ENCODE measurements at regions not wholly inside any gene's neighbourhood (a gene's known extent, or its start where the extent isn't known, plus 50 kb on each side); places are given as distances from the start of the nearest gene placed in this dataset.

GRCh38 chr11:122342089-122342744, 226.2 kb upstream of the BLID start:
- no peak for DNase-seq
- H3K36me3 ChIP-seq (ENCODE audit: insufficient read depth, low read length): no peaks in the 10 kb centered on the region
- no peaks in the 10 kb centered on the region for H3K27me3 ChIP-seq (ENCODE audit: low read length)
- no peak overlapping the region for H2AFZ ChIP-seq (ENCODE audit: low read length)
- no peaks in the 10 kb centered on the region for H3K79me2 ChIP-seq (ENCODE audit: low read length)
- no peaks in the 10 kb centered on the region for H4K20me1 ChIP-seq (ENCODE audit: insufficient read depth, low read depth, low read length)
- H3K9ac ChIP-seq (ENCODE audit: low read length): no peak overlapping the region
- H3K9me2 ChIP-seq (replicated peaks; ENCODE audit: insufficient read depth, low read length): no peaks in the 10 kb centered on the region
- H3K4me2 ChIP-seq (ENCODE audit: low read depth, low read length, poor library complexity, severe bottlenecking): no peak overlapping the region
- H3K9me3 ChIP-seq (ENCODE audit: low read length): no peaks in the 10 kb centered on the region
- no peaks in the 10 kb centered on the region for H3K4me1 ChIP-seq (ENCODE audit: low read length)
- no peak overlapping the region for H3K27ac ChIP-seq (ENCODE audit: low read length)
- H3K4me3 ChIP-seq (ENCODE audit: low read length): no peak overlapping the region

GRCh38 chr11:122341477-122341876, 225.5 kb upstream of the BLID start:
- no peaks in the 10 kb centered on the region for H3K27me3 ChIP-seq (ENCODE audit: low read length)
- DNase-seq: no peak
- H3K4me2 ChIP-seq (ENCODE audit: low read depth, low read length, poor library complexity, severe bottlenecking): no peak overlapping the region
- no peak overlapping the region for H3K27ac ChIP-seq (ENCODE audit: low read length)
- H3K9me2 ChIP-seq (replicated peaks; ENCODE audit: insufficient read depth, low read length): no peaks in the 10 kb centered on the region
- H3K79me2 ChIP-seq (ENCODE audit: low read length): no peaks in the 10 kb centered on the region
- H3K9ac ChIP-seq (ENCODE audit: low read length): no peak overlapping the region
- no peaks in the 10 kb centered on the region for H3K4me1 ChIP-seq (ENCODE audit: low read length)
- no peaks in the 10 kb centered on the region for H3K36me3 ChIP-seq (ENCODE audit: insufficient read depth, low read length)
- no peaks in the 10 kb centered on the region for H3K9me3 ChIP-seq (ENCODE audit: low read length)
- no peaks in the 10 kb centered on the region for H4K20me1 ChIP-seq (ENCODE audit: insufficient read depth, low read depth, low read length)
- H3K4me3 ChIP-seq (ENCODE audit: low read length): no peak overlapping the region
- H2AFZ ChIP-seq (ENCODE audit: low read length): no peak overlapping the region

- Histone ChIP-seq H3K36me3 (ENCODE audit: insufficient read depth, low read length) (no peaks in the 10 kb centered on the region), H3K9me2 (replicated peaks; ENCODE audit: insufficient read depth, low read length) (no peaks in the 10 kb centered on the region), H4K20me1 (ENCODE audit: insufficient read depth, low read depth, low read length) (no peaks in the 10 kb centered on the region), H3K4me1 (ENCODE audit: low read length) (no peaks in the 10 kb centered on the region), H3K9ac (ENCODE audit: low read length) (no peak overlapping the region), H3K27ac (ENCODE audit: low read length) (no peak overlapping the region), H2AFZ (ENCODE audit: low read length) (no peak overlapping the region), H3K79me2 (ENCODE audit: low read length) (no peaks in the 10 kb centered on the region), H3K9me3 (ENCODE audit: low read length) (no peaks in the 10 kb centered on the region), H3K4me3 (ENCODE audit: low read length) (no peak overlapping the region), H3K4me2 (ENCODE audit: low read depth, low read length, poor library complexity, severe bottlenecking) (no peak overlapping the region), H3K27me3 (ENCODE audit: low read length) (no peaks in the 10 kb centered on the region)
- DNase-seq: no peak
These were observed 224.7 kb upstream of the BLID start for GRCh38 chr11:122340607-122341290.

GRCh38 chr11:122339436-122340060, 223.5 kb upstream of the BLID start:
- Histone ChIP-seq H3K9me2 (replicated peaks; ENCODE audit: insufficient read depth, low read length) (no peaks in the 10 kb centered on the region), H3K36me3 (ENCODE audit: insufficient read depth, low read length) (no peaks in the 10 kb centered on the region), H3K79me2 (ENCODE audit: low read length) (no peaks in the 10 kb centered on the region), H3K4me2 (ENCODE audit: low read depth, low read length, poor library complexity, severe bottlenecking) (no peak overlapping the region), H3K4me1 (ENCODE audit: low read length) (no peaks in the 10 kb centered on the region), H3K4me3 (ENCODE audit: low read length) (no peak overlapping the region), H3K9ac (ENCODE audit: low read length) (no peak overlapping the region), H3K9me3 (ENCODE audit: low read length) (no peaks in the 10 kb centered on the region), H2AFZ (ENCODE audit: low read length) (no peak overlapping the region), H3K27ac (ENCODE audit: low read length) (no peak overlapping the region), H4K20me1 (ENCODE audit: insufficient read depth, low read depth, low read length) (no peaks in the 10 kb centered on the region), H3K27me3 (ENCODE audit: low read length) (no peaks in the 10 kb centered on the region)
- DNase-seq: no peak

GRCh38 chr11:122337704-122338103, 221.7 kb upstream of the BLID start:
- Histone ChIP-seq H4K20me1 (ENCODE audit: insufficient read depth, low read depth, low read length) (no peaks in the 10 kb centered on the region), H3K9me3 (ENCODE audit: low read length) (no peaks in the 10 kb centered on the region), H3K27me3 (ENCODE audit: low read length) (no peaks in the 10 kb centered on the region), H3K9me2 (replicated peaks; ENCODE audit: insufficient read depth, low read length) (no peaks in the 10 kb centered on the region), H2AFZ (ENCODE audit: low read length) (no peak overlapping the region), H3K4me2 (ENCODE audit: low read depth, low read length, poor library complexity, severe bottlenecking) (no peak overlapping the region), H3K4me3 (ENCODE audit: low read length) (no peak overlapping the region), H3K27ac (ENCODE audit: low read length) (no peak overlapping the region), H3K9ac (ENCODE audit: low read length) (no peak overlapping the region), H3K79me2 (ENCODE audit: low read length) (no peaks in the 10 kb centered on the region), H3K4me1 (ENCODE audit: low read length) (no peaks in the 10 kb centered on the region), H3K36me3 (ENCODE audit: insufficient read depth, low read length) (no peaks in the 10 kb centered on the region)
- no peak for DNase-seq

- H3K36me3 ChIP-seq (ENCODE audit: insufficient read depth, low read length): no peaks in the 10 kb centered on the region
- no peak overlapping the region for H3K27ac ChIP-seq (ENCODE audit: low read length)
- no peaks in the 10 kb centered on the region for H3K27me3 ChIP-seq (ENCODE audit: low read length)
- H4K20me1 ChIP-seq (ENCODE audit: insufficient read depth, low read depth, low read length): no peaks in the 10 kb centered on the region
- H3K4me3 ChIP-seq (ENCODE audit: low read length): no peak overlapping the region
- H3K9me2 ChIP-seq (replicated peaks; ENCODE audit: insufficient read depth, low read length): no peaks in the 10 kb centered on the region
- no peaks in the 10 kb centered on the region for H3K9me3 ChIP-seq (ENCODE audit: low read length)
- H3K9ac ChIP-seq (ENCODE audit: low read length): no peak overlapping the region
- no peak for DNase-seq
- H3K4me1 ChIP-seq (ENCODE audit: low read length): no peaks in the 10 kb centered on the region
- H3K4me2 ChIP-seq (ENCODE audit: low read depth, low read length, poor library complexity, severe bottlenecking): no peak overlapping the region
- H2AFZ ChIP-seq (ENCODE audit: low read length): no peak overlapping the region
- no peaks in the 10 kb centered on the region for H3K79me2 ChIP-seq (ENCODE audit: low read length)
These were observed 221.2 kb upstream of the BLID start for GRCh38 chr11:122337241-122337640.

- Histone ChIP-seq H3K9me3 (ENCODE audit: low read length) (no peaks in the 10 kb centered on the region), H3K36me3 (ENCODE audit: insufficient read depth, low read length) (no peaks in the 10 kb centered on the region), H4K20me1 (ENCODE audit: insufficient read depth, low read depth, low read length) (no peaks in the 10 kb centered on the region), H2AFZ (ENCODE audit: low read length) (no peak overlapping the region), H3K4me1 (ENCODE audit: low read length) (no peaks in the 10 kb centered on the region), H3K9me2 (replicated peaks; ENCODE audit: insufficient read depth, low read length) (no peaks in the 10 kb centered on the region), H3K4me3 (ENCODE audit: low read length) (no peak overlapping the region), H3K9ac (ENCODE audit: low read length) (no peak overlapping the region), H3K27me3 (ENCODE audit: low read length) (no peaks in the 10 kb centered on the region), H3K79me2 (ENCODE audit: low read length) (no peaks in the 10 kb centered on the region), H3K27ac (ENCODE audit: low read length) (no peak overlapping the region), H3K4me2 (ENCODE audit: low read depth, low read length, poor library complexity, severe bottlenecking) (no peak overlapping the region)
- no peak for DNase-seq
These were observed 220.7 kb upstream of the BLID start for GRCh38 chr11:122336706-122337105.

GRCh38 chr11:122334546-122335339, 218.7 kb upstream of the BLID start:
- Histone ChIP-seq H3K79me2 (ENCODE audit: low read length) (no peaks in the 10 kb centered on the region), H3K9me2 (replicated peaks; ENCODE audit: insufficient read depth, low read length) (no peaks in the 10 kb centered on the region), H3K4me1 (ENCODE audit: low read length) (no peaks in the 10 kb centered on the region), H3K36me3 (ENCODE audit: insufficient read depth, low read length) (no peaks in the 10 kb centered on the region), H3K4me3 (ENCODE audit: low read length) (no peak overlapping the region), H2AFZ (ENCODE audit: low read length) (no peak overlapping the region), H3K4me2 (ENCODE audit: low read depth, low read length, poor library complexity, severe bottlenecking) (no peak overlapping the region), H4K20me1 (ENCODE audit: insufficient read depth, low read depth, low read length) (no peaks in the 10 kb centered on the region), H3K9ac (ENCODE audit: low read length) (no peak overlapping the region), H3K9me3 (ENCODE audit: low read length) (no peaks in the 10 kb centered on the region), H3K27ac (ENCODE audit: low read length) (no peak overlapping the region), H3K27me3 (ENCODE audit: low read length) (no peaks in the 10 kb centered on the region)
- DNase-seq: no peak

Data from Karpas-422 (cell line).